NCI-H2196 (cell line): ENCODE measurements at regions not wholly inside any gene's neighbourhood (a gene's known extent, or its start where the extent isn't known, plus 50 kb on each side); places are given as distances from the start of the nearest gene placed in this dataset.

Experiments used
- DNase-seq: peaks from one replicate; lab custom pipeline; 2025; ENCODE audit not compliant: unreplicated experiment; lab: John Stamatoyannopoulos, UW

GRCh38 chr19:5218963-5219530, 121.6 kb downstream of the PTPRS start:
- DNase-seq = no peak

- DNase-seq = no peak
Measured at GRCh38 chr19:5218255-5218855, 122.3 kb downstream of the PTPRS start.

GRCh38 chr19:5217171-5217570, 123.4 kb downstream of the PTPRS start:
- DNase-seq = no peak

- no peak for DNase-seq
Measured at GRCh38 chr19:5216141-5216847, 124.3 kb downstream of the PTPRS start.

- DNase-seq = no peak
Measured at GRCh38 chr19:5215431-5215830, 125.2 kb downstream of the PTPRS start.

- DNase-seq = no peak
Measured at GRCh38 chr19:5214902-5215301, 125.7 kb downstream of the PTPRS start.

GRCh38 chr19:5214371-5214770, 126.2 kb downstream of the PTPRS start:
- DNase-seq = no peak

- no peak for DNase-seq
Measured at GRCh38 chr19:5213667-5214066, 126.9 kb downstream of the PTPRS start.

- no peak for DNase-seq
Measured at GRCh38 chr19:5212101-5212500, 128.5 kb downstream of the PTPRS start.

GRCh38 chr19:5211217-5211822, 129.3 kb downstream of the PTPRS start:
- no peak for DNase-seq

GRCh38 chr19:5210556-5210955, 130.1 kb downstream of the PTPRS start:
- DNase-seq = no peak

GRCh38 chr19:5207806-5208205, 132.8 kb downstream of the PTPRS start:
- DNase-seq = no peak

- DNase-seq = no peak
Measured at GRCh38 chr19:5206751-5207075, 133.9 kb downstream of the PTPRS start.

- DNase-seq = no peak
Measured at GRCh38 chr19:5205937-5206750, 134.5 kb downstream of the PTPRS start.

GRCh38 chr19:5205381-5205780, 135.2 kb downstream of the PTPRS start:
- DNase-seq = no peak

- no peak for DNase-seq
Measured at GRCh38 chr19:5204212-5204611, 136.4 kb downstream of the PTPRS start.
